CD14-positive monocyte (primary cell): ENCODE measurements at regions not wholly inside any gene's neighbourhood (a gene's known extent, or its start where the extent isn't known, plus 50 kb on each side); places are given as distances from the start of the nearest gene placed in this dataset.

Experiments used
- DNase-seq, 3 donors: peaks; one replicate each; pipeline ENCODE4 v3.0.0-alpha.2; 2011 to 2022
- H2AFZ ChIP-seq: 2 replicates; pipeline ENCODE4 v1.6.0; 2012; ENCODE audit warnings: mild to moderate bottlenecking, low read depth, low read length, inconsistent platforms; ENCODE audit not compliant: insufficient read depth, poor library complexity, severe bottlenecking
- H3K27ac ChIP-seq, 2 donors: 1 replicate in 1 of 2; 2 replicates in 1 of 2; pipeline ENCODE4 v1.5.1; 2012 to 2013; ENCODE audit warnings: low read length in 2 of 2, control low read depth in 1 of 2, inconsistent platforms in 1 of 2, low read depth in 1 of 2, mild to moderate bottlenecking in 1 of 2
- H3K27me3 ChIP-seq, 2 donors: one replicate each; pipeline versions ENCODE4 v1.6.0 to v1.6.1; 2011 to 2013; ENCODE audit warnings: low read length in 2 of 2; ENCODE audit not compliant: control insufficient read depth in 2 of 2, insufficient read depth in 2 of 2
- H3K36me3 ChIP-seq, 2 donors: replicated peaks in 1 of 2; 1 replicate in 1 of 2; 2 replicates in 1 of 2; pipeline versions ENCODE4 v1.5.1 to v1.6.1; 2012 to 2013; ENCODE audit warnings: low read length in 2 of 2, control low read depth in 1 of 2, inconsistent platforms in 1 of 2, mild to moderate bottlenecking in 1 of 2; ENCODE audit not compliant: insufficient read depth in 2 of 2, control insufficient read depth in 1 of 2
- H3K4me1 ChIP-seq, 2 donors: 1 replicate in 1 of 2; 2 replicates in 1 of 2; pipeline versions ENCODE4 v1.5.1 to v1.6.1; 2012 to 2013; ENCODE audit warnings: low read length in 2 of 2, control low read depth in 1 of 2, inconsistent platforms in 1 of 2, mild to moderate bottlenecking in 1 of 2, moderate library complexity in 1 of 2; ENCODE audit not compliant: insufficient read depth in 2 of 2, control insufficient read depth in 1 of 2
- H3K4me2 ChIP-seq: replicated peaks from 2 replicates; pipeline ENCODE3; 2012; ENCODE audit warnings: low read length, moderate library complexity, mild to moderate bottlenecking; ENCODE audit not compliant: poor library complexity, severe bottlenecking; ENCODE audit errors: extremely low read depth
- H3K4me3 ChIP-seq, 3 experiments: fragments of 200-600 bp in 1 of 3; sonication (generic) in 1 of 3; replicated peaks in 1 of 3; 1 replicate in 2 of 3; 2 replicates in 1 of 3; pipeline ENCODE4 v1.5.1; 2011 to 2013; ENCODE audit warnings: low read length in 3 of 3, mild to moderate bottlenecking in 3 of 3, control low read depth in 2 of 3, low read depth in 2 of 3, inconsistent platforms in 1 of 3, moderate library complexity in 1 of 3
- H3K79me2 ChIP-seq: 2 replicates; pipeline ENCODE4 v1.6.0; 2012; ENCODE audit warnings: mild to moderate bottlenecking, control low read depth, inconsistent platforms, low read length, moderate library complexity; ENCODE audit not compliant: insufficient read depth
- H3K9ac ChIP-seq: 2 replicates; pipeline ENCODE4 v1.6.0; 2017; ENCODE audit warnings: low read length, mild to moderate bottlenecking; ENCODE audit not compliant: insufficient read depth, poor library complexity, severe bottlenecking
- H3K9me3 ChIP-seq, 2 donors: replicated peaks in 1 of 2; 1 replicate in 1 of 2; 2 replicates in 1 of 2; pipeline versions ENCODE4 v1.5.1 to v1.6.1; 2012 to 2013; ENCODE audit warnings: low read length in 2 of 2, control low read depth in 1 of 2; ENCODE audit not compliant: control insufficient read depth in 1 of 2, insufficient read depth in 1 of 2
- H4K20me1 ChIP-seq: 2 replicates; pipeline ENCODE4 v1.6.0; 2012; ENCODE audit warnings: mild to moderate bottlenecking, low read length, control low read depth, moderate library complexity; ENCODE audit not compliant: insufficient read depth
- H3K27ac Mint-ChIP-seq, 7 donors: one replicate each; pipeline ENCODE4 v1.8.0; 2020; ENCODE audit warnings: mild to moderate bottlenecking in 7 of 7, mixed read lengths in 7 of 7, moderate library complexity in 6 of 7, inconsistent platforms in 2 of 7
- H3K27me3 Mint-ChIP-seq, 3 donors: one replicate each; pipeline ENCODE4 v1.8.0; 2021 to 2022; ENCODE audit warnings: low read depth in 3 of 3, mild to moderate bottlenecking in 3 of 3, mixed read lengths in 3 of 3, moderate library complexity in 3 of 3, inconsistent platforms in 1 of 3
- H3K36me3 Mint-ChIP-seq, 2 donors: one replicate each; pipeline ENCODE4 v1.8.0; 2020; ENCODE audit warnings: mixed read lengths in 2 of 2, inconsistent platforms in 1 of 2, mild to moderate bottlenecking in 1 of 2
- H3K4me1 Mint-ChIP-seq: one replicate; pipeline ENCODE4 v1.8.0; 2020; ENCODE audit warnings: mild to moderate bottlenecking, mixed read lengths
- H3K4me3 Mint-ChIP-seq, 2 donors: one replicate each; pipeline ENCODE4 v1.8.0; 2020; ENCODE audit warnings: mild to moderate bottlenecking in 2 of 2, mixed read lengths in 2 of 2, moderate library complexity in 1 of 2
- H3K9me3 Mint-ChIP-seq, 7 donors: one replicate each; pipeline ENCODE4 v1.8.0; 2020 to 2022; ENCODE audit warnings: mixed read lengths in 7 of 7, mild to moderate bottlenecking in 6 of 7, moderate library complexity in 6 of 7, inconsistent platforms in 2 of 7
- WGBS: methylation state at CpG from one replicate; pipeline ENCODE4 v1.1.5; 2013; ENCODE audit warnings: missing lambda C conversion rate; ENCODE audit not compliant: insufficient coverage; 5-methylcytosine and 5-hydroxymethylcytosine counted together
- intact Hi-C, 2 donors: fragments of 100-400 bp; cut with micrococcal nuclease; formaldehyde crosslinking; loops; one replicate each; pipeline versions ENCODE4 v1.15.0 to v1.15.1; 2023
- TF ChIP-seq, protein P1 (sequence below): fragments of 200-600 bp; IDR thresholded peaks from one replicate; pipeline ENCODE4 v1.8.0; 2022; ENCODE audit warnings: antibody characterized with exemption, mild to moderate bottlenecking

- H3K4me2 ChIP-seq = no peak overlapping the region
- peak overlapping the region in 6 of 7 donors; percentile 70 to 93 (median 78) for H3K27ac Mint-ChIP-seq
- TF ChIP-seq, protein P1, sequence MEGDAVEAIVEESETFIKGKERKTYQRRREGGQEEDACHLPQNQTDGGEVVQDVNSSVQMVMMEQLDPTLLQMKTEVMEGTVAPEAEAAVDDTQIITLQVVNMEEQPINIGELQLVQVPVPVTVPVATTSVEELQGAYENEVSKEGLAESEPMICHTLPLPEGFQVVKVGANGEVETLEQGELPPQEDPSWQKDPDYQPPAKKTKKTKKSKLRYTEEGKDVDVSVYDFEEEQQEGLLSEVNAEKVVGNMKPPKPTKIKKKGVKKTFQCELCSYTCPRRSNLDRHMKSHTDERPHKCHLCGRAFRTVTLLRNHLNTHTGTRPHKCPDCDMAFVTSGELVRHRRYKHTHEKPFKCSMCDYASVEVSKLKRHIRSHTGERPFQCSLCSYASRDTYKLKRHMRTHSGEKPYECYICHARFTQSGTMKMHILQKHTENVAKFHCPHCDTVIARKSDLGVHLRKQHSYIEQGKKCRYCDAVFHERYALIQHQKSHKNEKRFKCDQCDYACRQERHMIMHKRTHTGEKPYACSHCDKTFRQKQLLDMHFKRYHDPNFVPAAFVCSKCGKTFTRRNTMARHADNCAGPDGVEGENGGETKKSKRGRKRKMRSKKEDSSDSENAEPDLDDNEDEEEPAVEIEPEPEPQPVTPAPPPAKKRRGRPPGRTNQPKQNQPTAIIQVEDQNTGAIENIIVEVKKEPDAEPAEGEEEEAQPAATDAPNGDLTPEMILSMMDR = no peak
- peaks cover 29 to 31% of the 10 kb centered on the region in 2 donors for H3K4me1 ChIP-seq
- peak overlapping the region in 1 of 2 donors; percentile 10 for H3K27ac ChIP-seq
- peaks cover 28% of the 10 kb centered on the region for H3K4me1 Mint-ChIP-seq
- H3K79me2 ChIP-seq = no peaks in the 10 kb centered on the region
- peaks cover 10 to 11% of the 10 kb centered on the region in 2 donors for H3K9me3 ChIP-seq
- H3K9ac ChIP-seq = no peak overlapping the region
- no peak for DNase-seq
- 100% methylated on average over 1 of the region's 3 CpGs for WGBS
- intact Hi-C loops = loop anchor here (5.0 to 10.0 kb wide), 2 partner anchors 54 to 57 kb away; no protein-coding TSS in a partner anchor
- peaks cover 0 to 2% (median 0%) of the 10 kb centered on the region in 3 donors for H3K27me3 Mint-ChIP-seq
- no peaks in the 10 kb centered on the region for H4K20me1 ChIP-seq
- no peaks in the 10 kb centered on the region for H3K36me3 ChIP-seq
- no peak overlapping the region for H3K4me3 ChIP-seq
- peaks cover 5 to 10% (median 7%) of the 10 kb centered on the region in 7 donors for H3K9me3 Mint-ChIP-seq
- H3K27me3 ChIP-seq = no peaks in the 10 kb centered on the region
- no peak overlapping the region for H3K4me3 Mint-ChIP-seq
- H2AFZ ChIP-seq = no peak overlapping the region
- no peaks in the 10 kb centered on the region for H3K36me3 Mint-ChIP-seq
Measured at GRCh38 chr2:215848146-215848545, 165.2 kb downstream of the MREG start.

GRCh38 chr2:215847718-215848117, 165.6 kb downstream of the MREG start:
- no peak overlapping the region for H3K4me2 ChIP-seq
- peak overlapping the region in 1 of 2 donors; percentile 10 for H3K27ac ChIP-seq
- no peak overlapping the region for H2AFZ ChIP-seq
- peak; percentile 58 to 81 (median 68) for DNase-seq
- H3K4me3 ChIP-seq = no peak overlapping the region
- no peaks in the 10 kb centered on the region for H3K36me3 ChIP-seq
- H3K9me3 ChIP-seq = peaks cover 6 to 8% of the 10 kb centered on the region in 2 donors
- no peaks in the 10 kb centered on the region for H3K79me2 ChIP-seq
- H4K20me1 ChIP-seq = no peaks in the 10 kb centered on the region
- no peak overlapping the region for H3K9ac ChIP-seq
- H3K27ac Mint-ChIP-seq = peak overlapping the region; percentile 67 to 93 (median 73)
- peaks cover 29 to 31% of the 10 kb centered on the region in 2 donors for H3K4me1 ChIP-seq
- H3K36me3 Mint-ChIP-seq = no peaks in the 10 kb centered on the region
- intact Hi-C loops = loop anchor here (5.0 to 10.0 kb wide), 2 partner anchors 55 to 57 kb away; no protein-coding TSS in a partner anchor
- H3K4me1 Mint-ChIP-seq = peaks cover 28% of the 10 kb centered on the region
- peaks cover 1 to 8% (median 6%) of the 10 kb centered on the region in 7 donors for H3K9me3 Mint-ChIP-seq
- WGBS = 21% methylated on average over 4 of the region's 6 CpGs
- no peaks in the 10 kb centered on the region for H3K27me3 ChIP-seq
- H3K27me3 Mint-ChIP-seq = peaks cover 0 to 2% (median 0%) of the 10 kb centered on the region in 3 donors
- TF ChIP-seq, protein P1 = no peak
- H3K4me3 Mint-ChIP-seq = no peak overlapping the region
